ENCODE measurements at regions not wholly inside any gene's neighbourhood (a gene's known extent, or its start where the extent isn't known, plus 50 kb on each side); places are given as distances from the start of the nearest gene placed in this dataset.

DNA sequence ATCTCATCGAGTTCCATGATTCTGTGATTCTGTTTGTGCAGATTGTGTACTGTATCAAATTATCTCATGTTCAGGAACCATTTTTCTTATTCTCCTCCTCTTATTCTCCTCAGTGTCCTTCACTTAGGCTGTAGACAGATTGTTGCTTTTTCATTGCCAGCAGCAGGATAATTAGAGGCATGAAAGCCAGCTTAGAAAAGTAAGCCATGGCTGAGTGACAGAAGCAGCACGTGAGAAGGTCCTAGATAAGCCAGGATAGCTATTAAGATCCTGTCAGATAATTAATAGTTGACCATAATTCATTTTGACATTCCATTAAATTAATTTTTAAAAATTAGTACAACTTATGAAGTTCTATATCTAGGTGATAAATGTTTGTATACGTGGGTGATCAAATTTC lies 60.8 kb upstream of the PRKACB start:
- WGBS, result 69% methylated on average over 3 of the region's 3 CpGs
- intact Hi-C loops (cut with DNase I), result no loop called here
- no peak overlapping the region for H3K27ac ChIP-seq
- no peaks in the 10 kb centered on the region for H3K27me3 ChIP-seq (replicated peaks; ENCODE audit: insufficient read depth)
- H3K36me3 ChIP-seq, result no peaks in the 10 kb centered on the region
- DNase-seq (ENCODE audit: low spot score), result no peak
- no peaks in the 10 kb centered on the region for H3K4me1 ChIP-seq (replicated peaks)
- H3K9me3 ChIP-seq, result no peaks in the 10 kb centered on the region
- TF ChIP-seq, protein P1, sequence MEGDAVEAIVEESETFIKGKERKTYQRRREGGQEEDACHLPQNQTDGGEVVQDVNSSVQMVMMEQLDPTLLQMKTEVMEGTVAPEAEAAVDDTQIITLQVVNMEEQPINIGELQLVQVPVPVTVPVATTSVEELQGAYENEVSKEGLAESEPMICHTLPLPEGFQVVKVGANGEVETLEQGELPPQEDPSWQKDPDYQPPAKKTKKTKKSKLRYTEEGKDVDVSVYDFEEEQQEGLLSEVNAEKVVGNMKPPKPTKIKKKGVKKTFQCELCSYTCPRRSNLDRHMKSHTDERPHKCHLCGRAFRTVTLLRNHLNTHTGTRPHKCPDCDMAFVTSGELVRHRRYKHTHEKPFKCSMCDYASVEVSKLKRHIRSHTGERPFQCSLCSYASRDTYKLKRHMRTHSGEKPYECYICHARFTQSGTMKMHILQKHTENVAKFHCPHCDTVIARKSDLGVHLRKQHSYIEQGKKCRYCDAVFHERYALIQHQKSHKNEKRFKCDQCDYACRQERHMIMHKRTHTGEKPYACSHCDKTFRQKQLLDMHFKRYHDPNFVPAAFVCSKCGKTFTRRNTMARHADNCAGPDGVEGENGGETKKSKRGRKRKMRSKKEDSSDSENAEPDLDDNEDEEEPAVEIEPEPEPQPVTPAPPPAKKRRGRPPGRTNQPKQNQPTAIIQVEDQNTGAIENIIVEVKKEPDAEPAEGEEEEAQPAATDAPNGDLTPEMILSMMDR (IDR thresholded peaks at IDR 0.05), result no peak
- no peak for TF ChIP-seq POLR2A (IDR thresholded peaks at IDR 0.05)
- TF ChIP-seq POLR2AphosphoS5 (IDR thresholded peaks at IDR 0.05), result no peak
- no peak overlapping the region for H3K4me3 ChIP-seq

GRCh38 chr1:84078842-84079202 lies 65.2 kb upstream of the PRKACB start:
- TF ChIP-seq, protein P1 (IDR thresholded peaks at IDR 0.05), result no peak
- no peak for TF ChIP-seq POLR2AphosphoS5 (IDR thresholded peaks at IDR 0.05)
- TF ChIP-seq POLR2A (IDR thresholded peaks at IDR 0.05), result no peak
- Histone ChIP-seq H3K4me3 (peak overlapping the region; percentile 75 to 86), H3K9me3 (no peaks in the 10 kb centered on the region), H3K27me3 (replicated peaks; ENCODE audit: insufficient read depth) (no peaks in the 10 kb centered on the region), H3K4me1 (replicated peaks) (no peaks in the 10 kb centered on the region), H3K27ac (peak overlapping the region; percentile 91 to 96), H3K36me3 (no peaks in the 10 kb centered on the region)
- no peak for DNase-seq (ENCODE audit: low spot score)
- 36% methylated on average over 5 of the region's 5 CpGs for WGBS
- intact Hi-C loops (cut with DNase I), result loop anchor here (10.0 kb wide), 1 partner anchor 84 kb away; the partner anchor contains the start of gene TTLL7

GRCh38 chr1:84078108-84078841 lies 65.8 kb upstream of the PRKACB start:
- Histone ChIP-seq H3K9me3 (no peaks in the 10 kb centered on the region), H3K4me1 (replicated peaks) (no peaks in the 10 kb centered on the region), H3K27me3 (replicated peaks; ENCODE audit: insufficient read depth) (no peaks in the 10 kb centered on the region), H3K27ac (peak overlapping the region; percentile 91 to 96), H3K4me3 (peak overlapping the region; percentile 75 to 86), H3K36me3 (no peaks in the 10 kb centered on the region)
- TF ChIP-seq POLR2AphosphoS5 (IDR thresholded peaks at IDR 0.05) (no peak), POLR2A (IDR thresholded peaks at IDR 0.05) (peak; percentile 57)
- TF ChIP-seq, protein P1 (IDR thresholded peaks at IDR 0.05), result no peak
- 0% methylated on average over 45 of the region's 61 CpGs for WGBS
- intact Hi-C loops (cut with DNase I), result loop anchor here (10.0 kb wide), 1 partner anchor 83 kb away; the partner anchor contains the start of gene TTLL7
- no peak for DNase-seq (ENCODE audit: low spot score)

DNA sequence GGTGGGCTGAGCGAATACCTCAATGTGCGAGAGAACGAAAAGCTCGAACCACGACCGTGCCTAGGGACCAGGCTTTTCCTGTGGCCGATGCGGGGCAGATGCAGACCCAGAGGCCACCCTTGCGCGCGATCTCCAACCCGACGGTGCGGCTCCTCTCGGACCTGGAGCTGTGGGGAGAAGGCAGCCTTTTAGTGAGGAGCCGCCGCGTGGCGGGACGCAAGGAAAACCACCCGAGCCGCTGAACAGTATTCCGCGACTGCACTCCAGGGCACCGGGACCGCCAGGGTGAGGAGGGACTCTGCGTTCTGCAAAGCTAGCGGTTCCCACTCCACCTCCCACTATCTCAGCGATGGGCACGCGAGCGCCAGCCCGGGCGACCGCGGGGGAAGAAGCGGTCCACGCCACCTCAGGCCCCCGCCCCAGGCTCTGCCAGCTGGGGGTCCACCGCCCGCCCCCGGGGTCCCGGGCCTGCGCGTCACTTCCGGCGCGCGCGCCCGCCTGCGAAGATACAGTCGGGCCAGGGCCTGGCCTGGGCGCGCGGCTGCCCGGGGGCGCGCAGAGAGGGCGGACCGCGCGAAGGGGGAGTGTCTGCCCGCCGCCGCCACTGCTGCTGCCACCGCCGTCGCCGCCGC lies 66.5 kb upstream of the PRKACB start:
- Histone ChIP-seq H3K9me3 (no peaks in the 10 kb centered on the region), H3K27me3 (replicated peaks; ENCODE audit: insufficient read depth) (no peaks in the 10 kb centered on the region), H3K4me1 (replicated peaks) (no peaks in the 10 kb centered on the region), H3K4me3 (peak overlapping the region; percentile 75 to 86), H3K36me3 (no peaks in the 10 kb centered on the region), H3K27ac (peak overlapping the region; percentile 91 to 96)
- no peak for TF ChIP-seq POLR2A (IDR thresholded peaks at IDR 0.05)
- TF ChIP-seq, protein P1 (IDR thresholded peaks at IDR 0.05), result peak in 1 of 4 experiments; percentile 16
- WGBS, result 0% methylated on average over 36 of the region's 71 CpGs
- DNase-seq (ENCODE audit: low spot score), result peak; percentile 70
- intact Hi-C loops (cut with DNase I), result loop anchor here (10.0 kb wide), 1 partner anchor 83 kb away; the partner anchor contains the start of gene TTLL7

All from prostate gland (tissue), 2 donors.